Lower leg skin (tissue), 3 donors: ENCODE measurements at regions not wholly inside any gene's neighbourhood (a gene's known extent, or its start where the extent isn't known, plus 50 kb on each side); places are given as distances from the start of the nearest gene placed in this dataset.

Experiments
- POLR2A ChIP-seq, 2 donors: fragments of 450-650 bp; IDR thresholded peaks; one replicate each; pipeline ENCODE4 v1.6.1; 2016 to 2017; ENCODE audit warnings: antibody characterized with exemption in 2 of 2, mild to moderate bottlenecking in 1 of 2, moderate library complexity in 1 of 2
- TF ChIP-seq, protein P1 (sequence below), 3 donors: fragments of 450-650 bp; IDR thresholded peaks; one replicate each; pipeline ENCODE4 v1.5.1; 2016; ENCODE audit warnings: antibody characterized with exemption in 3 of 3, mild to moderate bottlenecking in 3 of 3, moderate library complexity in 2 of 3

DNA sequence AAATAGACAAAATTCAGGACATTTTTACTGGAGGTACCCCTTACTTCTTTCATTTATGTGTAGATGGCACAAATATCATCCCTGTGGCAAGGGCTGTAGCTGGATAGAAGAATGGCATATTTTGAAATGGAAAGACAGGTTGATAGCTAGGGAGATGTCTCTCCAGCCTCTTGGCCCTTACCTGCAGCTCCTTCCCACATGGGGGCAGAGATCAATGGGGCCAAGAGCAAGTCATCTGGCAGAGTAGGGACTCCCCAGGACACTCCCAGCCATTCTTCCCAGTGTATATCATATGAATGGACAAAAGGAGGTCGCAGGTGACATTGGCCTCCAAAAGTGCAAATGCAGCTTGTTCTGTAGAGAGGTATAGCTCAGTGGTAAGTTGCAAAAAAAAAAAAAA is 192.2 kb upstream of the ATP5MC3 start:
- TF ChIP-seq POLR2A (IDR thresholded peaks at IDR 0.05) = no peak
- TF ChIP-seq, protein P1, sequence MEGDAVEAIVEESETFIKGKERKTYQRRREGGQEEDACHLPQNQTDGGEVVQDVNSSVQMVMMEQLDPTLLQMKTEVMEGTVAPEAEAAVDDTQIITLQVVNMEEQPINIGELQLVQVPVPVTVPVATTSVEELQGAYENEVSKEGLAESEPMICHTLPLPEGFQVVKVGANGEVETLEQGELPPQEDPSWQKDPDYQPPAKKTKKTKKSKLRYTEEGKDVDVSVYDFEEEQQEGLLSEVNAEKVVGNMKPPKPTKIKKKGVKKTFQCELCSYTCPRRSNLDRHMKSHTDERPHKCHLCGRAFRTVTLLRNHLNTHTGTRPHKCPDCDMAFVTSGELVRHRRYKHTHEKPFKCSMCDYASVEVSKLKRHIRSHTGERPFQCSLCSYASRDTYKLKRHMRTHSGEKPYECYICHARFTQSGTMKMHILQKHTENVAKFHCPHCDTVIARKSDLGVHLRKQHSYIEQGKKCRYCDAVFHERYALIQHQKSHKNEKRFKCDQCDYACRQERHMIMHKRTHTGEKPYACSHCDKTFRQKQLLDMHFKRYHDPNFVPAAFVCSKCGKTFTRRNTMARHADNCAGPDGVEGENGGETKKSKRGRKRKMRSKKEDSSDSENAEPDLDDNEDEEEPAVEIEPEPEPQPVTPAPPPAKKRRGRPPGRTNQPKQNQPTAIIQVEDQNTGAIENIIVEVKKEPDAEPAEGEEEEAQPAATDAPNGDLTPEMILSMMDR (IDR thresholded peaks at IDR 0.05) = no peak
